Panc1 (cell line): ENCODE measurements at regions not wholly inside any gene's neighbourhood (a gene's known extent, or its start where the extent isn't known, plus 50 kb on each side); places are given as distances from the start of the nearest gene placed in this dataset.

Experiments used
- ATAC-seq: fragments of 200-7000 bp; cut with Tn5 transposase; 2 replicates; pipeline ENCODE4 v1.9.1; 2020; ENCODE audit warnings: mild to moderate bottlenecking, moderate library complexity
- BruUV-seq: library from RNA; stranded (reverse); fragments of 400-500 nt; replicated peaks from 2 replicates; lab custom pipeline; 2021; lab: Mats Ljungman, UMichigan
- CTCF ChIA-PET: fragments of 300-600 bp; sonication (Branson Sonifier 250); formaldehyde crosslinking; loops from one replicate; lab custom pipeline; 2022; ENCODE audit warnings: antibody characterized with exemption; lab: Charles Lee
- POLR2A ChIA-PET: fragments of 300-600 bp; sonication (Branson Sonifier 250); formaldehyde crosslinking; loops from one replicate; lab custom pipeline; 2022; ENCODE audit warnings: antibody characterized with exemption; lab: Charles Lee
- DNase-seq: peaks from one replicate; pipeline ENCODE4 v3.0.0-alpha.2; 2010; ENCODE audit warnings: low read depth, low spot score
- H3K27ac ChIP-seq: 2 replicates; pipeline ENCODE4 v1.5.1; 2011; ENCODE audit warnings: mild to moderate bottlenecking, low read length, inconsistent platforms
- H3K27me3 ChIP-seq: fragments of 200-500 bp; sonication (Bioruptor generic); 2 replicates; pipeline ENCODE4 v1.6.0; 2014; ENCODE audit warnings: low read length, inconsistent platforms; ENCODE audit not compliant: control insufficient read depth, insufficient read depth
- H3K36me3 ChIP-seq: fragments of 200-500 bp; sonication (Bioruptor generic); 2 replicates; pipeline ENCODE4 v1.5.1; 2014; ENCODE audit warnings: inconsistent platforms, mild to moderate bottlenecking, low read length, moderate library complexity; ENCODE audit not compliant: control insufficient read depth, insufficient read depth
- H3K4me1 ChIP-seq: 2 replicates; pipeline ENCODE4 v1.5.1; 2011; ENCODE audit warnings: inconsistent platforms, mild to moderate bottlenecking, low read length, moderate library complexity; ENCODE audit not compliant: control insufficient read depth, insufficient read depth
- H3K4me3 ChIP-seq, 2 experiments: 2 replicates each; pipeline ENCODE4 v1.5.1; 2011 to 2012; ENCODE audit warnings: low read depth in 2 of 2, low read length in 2 of 2, mild to moderate bottlenecking in 2 of 2, inconsistent platforms in 1 of 2, moderate library complexity in 1 of 2
- H3K9me3 ChIP-seq: fragments of 200-500 bp; sonication (Bioruptor generic); 2 replicates; pipeline ENCODE4 v1.5.1; 2014; ENCODE audit warnings: low read depth, mild to moderate bottlenecking, inconsistent platforms, low read length, moderate library complexity; ENCODE audit not compliant: control insufficient read depth, insufficient read depth
- POLR2AphosphoS5 ChIP-seq: IDR thresholded peaks from 2 replicates; pipeline ENCODE4 v1.6.1; 2012; ENCODE audit warnings: mild to moderate bottlenecking, low read depth, low read length, moderate library complexity
- SIN3A ChIP-seq: IDR thresholded peaks from 2 replicates; pipeline ENCODE4 v1.6.1; 2012; ENCODE audit warnings: low read depth, mild to moderate bottlenecking, low read length, moderate library complexity, borderline replicate concordance; ENCODE audit not compliant: insufficient read depth
- TCF7L2 ChIP-seq: IDR thresholded peaks from 2 replicates; pipeline ENCODE4 v1.6.1; 2011; ENCODE audit warnings: mild to moderate bottlenecking, low read depth, low read length, inconsistent platforms
- in situ Hi-C: cut with HindIII; loops from 2 replicates; pipeline ENCODE4 v1.10.0; 2016; ENCODE audit warnings: low sequenced_read_pairs, low pct_unique_long_range_greater_than_20kb
- intact Hi-C: fragments of 100-400 bp; cut with micrococcal nuclease; formaldehyde crosslinking; loops from one replicate; pipeline ENCODE4 v1.10.0; 2022; ENCODE audit not compliant: unreplicated experiment
- TF ChIP-seq, protein P1 (sequence below), 2 experiments: IDR thresholded peaks; 2 replicates each; pipeline ENCODE4 v1.6.1; 2011 to 2012; ENCODE audit warnings: low read depth in 2 of 2, control low read depth in 1 of 2, low read length in 1 of 2, mild to moderate bottlenecking in 1 of 2, moderate library complexity in 1 of 2; ENCODE audit not compliant: insufficient read depth in 1 of 2
- TF ChIP-seq, protein P2 (sequence below): fragments of 450-650 bp; IDR thresholded peaks from 2 replicates; pipeline ENCODE4 v1.5.1; 2017; ENCODE audit warnings: mild to moderate bottlenecking

DNA sequence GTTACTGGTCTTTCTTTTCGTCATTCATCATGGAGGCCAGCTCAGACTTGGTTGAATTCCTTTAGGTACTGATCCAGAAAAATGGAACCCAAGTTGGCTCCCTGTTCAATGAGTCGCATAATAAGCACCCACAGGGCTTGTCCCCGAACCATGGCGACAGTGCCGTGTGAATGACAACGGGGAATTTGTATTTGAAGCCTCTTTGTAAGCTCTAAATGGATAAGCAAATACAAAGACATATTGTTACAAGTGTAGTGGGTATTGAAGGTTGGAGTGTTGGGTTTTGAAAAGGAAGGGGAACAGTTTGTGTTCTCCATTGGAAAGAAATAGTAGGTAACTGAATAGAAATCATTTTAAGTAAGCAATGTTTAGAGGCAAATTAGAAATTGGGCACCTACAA, 288.9 kb downstream of the SLC4A3 start:
- Histone ChIP-seq H3K4me3 (no peak overlapping the region), H3K9me3 (no peaks in the 10 kb centered on the region), H3K27me3 (no peaks in the 10 kb centered on the region), H3K36me3 (no peaks in the 10 kb centered on the region), H3K27ac (no peak overlapping the region), H3K4me1 (no peaks in the 10 kb centered on the region)
- POLR2A ChIA-PET = no interaction called here
- TF ChIP-seq SIN3A (no peak), POLR2AphosphoS5 (no peak), TCF7L2 (no peak)
- TF ChIP-seq, protein P1, sequence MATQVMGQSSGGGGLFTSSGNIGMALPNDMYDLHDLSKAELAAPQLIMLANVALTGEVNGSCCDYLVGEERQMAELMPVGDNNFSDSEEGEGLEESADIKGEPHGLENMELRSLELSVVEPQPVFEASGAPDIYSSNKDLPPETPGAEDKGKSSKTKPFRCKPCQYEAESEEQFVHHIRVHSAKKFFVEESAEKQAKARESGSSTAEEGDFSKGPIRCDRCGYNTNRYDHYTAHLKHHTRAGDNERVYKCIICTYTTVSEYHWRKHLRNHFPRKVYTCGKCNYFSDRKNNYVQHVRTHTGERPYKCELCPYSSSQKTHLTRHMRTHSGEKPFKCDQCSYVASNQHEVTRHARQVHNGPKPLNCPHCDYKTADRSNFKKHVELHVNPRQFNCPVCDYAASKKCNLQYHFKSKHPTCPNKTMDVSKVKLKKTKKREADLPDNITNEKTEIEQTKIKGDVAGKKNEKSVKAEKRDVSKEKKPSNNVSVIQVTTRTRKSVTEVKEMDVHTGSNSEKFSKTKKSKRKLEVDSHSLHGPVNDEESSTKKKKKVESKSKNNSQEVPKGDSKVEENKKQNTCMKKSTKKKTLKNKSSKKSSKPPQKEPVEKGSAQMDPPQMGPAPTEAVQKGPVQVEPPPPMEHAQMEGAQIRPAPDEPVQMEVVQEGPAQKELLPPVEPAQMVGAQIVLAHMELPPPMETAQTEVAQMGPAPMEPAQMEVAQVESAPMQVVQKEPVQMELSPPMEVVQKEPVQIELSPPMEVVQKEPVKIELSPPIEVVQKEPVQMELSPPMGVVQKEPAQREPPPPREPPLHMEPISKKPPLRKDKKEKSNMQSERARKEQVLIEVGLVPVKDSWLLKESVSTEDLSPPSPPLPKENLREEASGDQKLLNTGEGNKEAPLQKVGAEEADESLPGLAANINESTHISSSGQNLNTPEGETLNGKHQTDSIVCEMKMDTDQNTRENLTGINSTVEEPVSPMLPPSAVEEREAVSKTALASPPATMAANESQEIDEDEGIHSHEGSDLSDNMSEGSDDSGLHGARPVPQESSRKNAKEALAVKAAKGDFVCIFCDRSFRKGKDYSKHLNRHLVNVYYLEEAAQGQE (IDR thresholded peaks at IDR 0.05; ENCODE audit: insufficient read depth in 1 of 2, low read depth in 2 of 2, low read length in 1 of 2) = no peak
- TF ChIP-seq, protein P2, sequence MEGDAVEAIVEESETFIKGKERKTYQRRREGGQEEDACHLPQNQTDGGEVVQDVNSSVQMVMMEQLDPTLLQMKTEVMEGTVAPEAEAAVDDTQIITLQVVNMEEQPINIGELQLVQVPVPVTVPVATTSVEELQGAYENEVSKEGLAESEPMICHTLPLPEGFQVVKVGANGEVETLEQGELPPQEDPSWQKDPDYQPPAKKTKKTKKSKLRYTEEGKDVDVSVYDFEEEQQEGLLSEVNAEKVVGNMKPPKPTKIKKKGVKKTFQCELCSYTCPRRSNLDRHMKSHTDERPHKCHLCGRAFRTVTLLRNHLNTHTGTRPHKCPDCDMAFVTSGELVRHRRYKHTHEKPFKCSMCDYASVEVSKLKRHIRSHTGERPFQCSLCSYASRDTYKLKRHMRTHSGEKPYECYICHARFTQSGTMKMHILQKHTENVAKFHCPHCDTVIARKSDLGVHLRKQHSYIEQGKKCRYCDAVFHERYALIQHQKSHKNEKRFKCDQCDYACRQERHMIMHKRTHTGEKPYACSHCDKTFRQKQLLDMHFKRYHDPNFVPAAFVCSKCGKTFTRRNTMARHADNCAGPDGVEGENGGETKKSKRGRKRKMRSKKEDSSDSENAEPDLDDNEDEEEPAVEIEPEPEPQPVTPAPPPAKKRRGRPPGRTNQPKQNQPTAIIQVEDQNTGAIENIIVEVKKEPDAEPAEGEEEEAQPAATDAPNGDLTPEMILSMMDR = no peak
- ATAC-seq (no peak), DNase-seq (no peak)
- BruUV-seq = no TSS peak
- CTCF ChIA-PET = no interaction called here
- intact Hi-C loops (no loop called here), in situ Hi-C loops (no loop called here)

DNA sequence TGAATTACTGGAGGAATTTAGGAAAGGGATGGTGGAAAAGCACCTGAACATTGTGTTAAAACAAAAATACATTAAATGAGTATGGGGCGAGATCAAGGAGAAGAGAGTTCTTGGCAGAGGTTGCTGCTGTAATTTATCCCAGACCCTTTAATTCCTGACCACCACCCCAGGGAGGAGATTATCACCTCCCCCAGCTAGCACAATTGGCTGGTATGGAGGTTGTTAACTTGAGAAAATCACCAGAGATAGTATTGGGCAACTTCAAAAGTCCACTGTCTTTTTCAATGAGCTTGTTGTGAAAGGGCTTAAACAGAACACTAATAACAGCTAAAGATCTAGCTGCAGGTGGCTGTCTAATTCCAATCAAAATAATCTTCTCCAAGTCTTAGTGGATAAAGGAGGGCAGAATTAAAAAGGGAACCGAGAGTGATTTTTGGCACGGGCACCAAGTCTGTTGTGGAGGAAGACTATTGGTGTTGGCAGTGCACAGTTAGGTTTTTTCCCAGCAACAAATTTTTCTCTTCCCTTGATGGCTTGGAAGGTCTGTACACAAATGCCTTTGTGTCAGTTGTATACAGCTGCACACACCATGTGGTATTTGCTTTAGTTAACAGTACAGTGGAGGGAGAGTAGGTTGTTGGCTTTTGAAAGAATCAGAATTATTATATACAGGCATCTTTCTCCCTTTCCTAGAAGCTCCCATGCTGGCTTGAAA, 289.5 kb downstream of the SLC4A3 start:
- intact Hi-C loops = no loop called here
- TF ChIP-seq SIN3A (no peak), TCF7L2 (no peak), POLR2AphosphoS5 (no peak)
- TF ChIP-seq, protein P1 (IDR thresholded peaks at IDR 0.05; ENCODE audit: insufficient read depth in 1 of 2, low read depth in 2 of 2, low read length in 1 of 2) = no peak
- TF ChIP-seq, protein P2 = no peak
- no peaks in the 10 kb centered on the region for H3K36me3 ChIP-seq
- in situ Hi-C loops = no loop called here
- POLR2A ChIA-PET = no interaction called here
- DNase-seq (no peak), ATAC-seq (no peak)
- BruUV-seq = no TSS peak
- no peaks in the 10 kb centered on the region for H3K4me1 ChIP-seq
- no peaks in the 10 kb centered on the region for H3K27me3 ChIP-seq
- H3K9me3 ChIP-seq = no peaks in the 10 kb centered on the region
- H3K27ac ChIP-seq = no peak overlapping the region
- no peak overlapping the region for H3K4me3 ChIP-seq
- CTCF ChIA-PET = no interaction called here
